ENCODE measurements at regions not wholly inside any gene's neighbourhood (a gene's known extent, or its start where the extent isn't known, plus 50 kb on each side); places are given as distances from the start of the nearest gene placed in this dataset.
"Not testable (repeated sequence)": the region's sequence is repeated elsewhere in the genome, so short reads cannot be mapped to it uniquely, and the experiment has no call there.

DNA sequence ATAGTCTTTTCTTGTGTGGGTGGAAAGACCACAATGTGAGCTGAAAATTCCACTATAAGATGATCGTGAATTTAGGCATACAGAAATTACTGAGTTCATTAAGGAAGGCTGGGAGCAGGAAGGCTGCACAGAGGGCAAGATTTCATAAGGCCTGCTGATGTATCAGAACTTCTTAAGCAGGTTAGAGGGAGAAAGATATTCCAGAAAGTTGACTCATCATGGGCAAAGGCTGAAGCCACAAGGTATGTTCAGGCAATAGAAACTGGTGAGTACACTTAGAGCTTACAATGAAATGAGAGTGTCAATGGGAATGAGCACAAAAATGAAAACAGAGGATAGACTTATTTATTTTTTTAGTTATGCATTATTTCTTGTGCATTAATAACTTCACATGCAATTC is 618.6 kb downstream of the CBLN4 start:
- no peak for DNase-seq

DNA sequence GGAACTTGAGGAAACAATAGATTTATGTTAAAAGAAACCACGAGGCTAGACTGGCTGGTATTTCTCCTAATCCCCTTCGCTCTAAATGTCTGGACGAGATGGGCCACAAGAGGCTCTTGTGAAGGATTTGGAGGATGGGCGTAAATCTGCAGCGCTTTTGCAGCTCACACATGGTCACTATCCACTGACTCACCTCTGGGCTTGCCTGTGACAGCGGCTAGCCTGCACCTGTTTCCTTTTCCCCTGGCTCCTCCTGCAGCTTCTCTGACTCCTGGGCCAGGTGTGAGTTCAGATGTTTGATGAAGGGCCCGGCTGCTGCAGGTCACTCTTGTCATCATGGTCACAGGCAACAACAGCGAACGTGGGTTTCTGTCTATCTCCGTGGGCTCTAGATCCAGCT is 629.4 kb downstream of the CBLN4 start:
- DNase-seq: no peak

DNA sequence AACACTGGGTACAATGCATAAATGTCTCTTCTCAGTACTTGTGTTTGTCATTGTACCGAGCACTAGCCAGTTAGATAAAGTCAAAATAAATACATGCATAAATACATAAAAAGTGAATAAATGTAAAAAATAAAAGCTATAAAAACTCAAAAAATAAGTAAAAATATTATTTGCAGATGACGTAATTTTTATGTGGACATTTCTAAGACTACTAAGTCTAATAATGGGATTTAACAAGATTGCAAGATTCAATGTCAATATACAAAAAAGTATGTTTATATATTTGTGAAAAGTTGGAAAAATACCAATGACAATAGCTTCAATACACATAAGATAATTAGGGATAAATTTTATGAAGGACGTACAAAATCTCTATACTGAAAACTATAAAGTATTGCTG is 639.6 kb downstream of the CBLN4 start:
- DNase-seq: no peak

DNA sequence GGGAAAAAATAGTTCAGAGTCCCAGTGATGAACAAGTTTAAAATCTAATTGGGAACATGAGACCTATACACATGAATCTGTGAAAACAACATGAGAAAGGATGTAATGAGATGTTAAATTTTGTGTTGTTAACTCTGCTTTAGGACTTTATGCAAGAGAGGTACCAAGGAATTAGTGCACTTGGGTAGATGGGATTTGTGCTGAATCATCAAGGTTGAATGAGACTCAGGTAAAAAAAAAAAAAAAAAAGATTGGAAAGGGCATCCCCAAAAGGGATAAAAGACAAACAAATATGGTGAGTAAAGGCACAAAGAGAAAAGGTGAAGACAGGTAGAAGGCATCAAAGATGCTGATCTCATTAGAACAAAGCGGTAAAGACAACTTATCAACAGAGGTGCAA is 644.4 kb downstream of the CBLN4 start:
- DNase-seq: no peak

DNA sequence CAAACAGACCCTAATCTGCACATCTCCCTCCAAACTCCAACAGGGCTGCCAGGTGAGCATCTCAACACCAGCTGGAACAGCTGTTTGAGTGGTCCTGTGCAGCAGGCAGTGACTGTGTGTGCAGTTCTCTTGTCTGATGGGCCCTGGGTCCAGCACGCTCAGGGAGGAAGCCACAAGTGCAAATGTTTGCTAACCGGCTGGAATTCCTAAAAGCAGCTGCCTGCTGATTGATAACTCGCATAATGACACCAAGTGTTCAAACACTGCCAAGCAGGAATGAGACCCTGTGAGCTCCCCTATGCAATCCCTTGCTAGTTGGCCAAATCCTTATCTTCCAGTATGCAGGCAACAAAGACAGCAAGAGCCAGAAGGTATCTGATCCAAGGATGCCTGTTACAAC is 650.6 kb downstream of the CBLN4 start:
- DNase-seq: no peak

DNA sequence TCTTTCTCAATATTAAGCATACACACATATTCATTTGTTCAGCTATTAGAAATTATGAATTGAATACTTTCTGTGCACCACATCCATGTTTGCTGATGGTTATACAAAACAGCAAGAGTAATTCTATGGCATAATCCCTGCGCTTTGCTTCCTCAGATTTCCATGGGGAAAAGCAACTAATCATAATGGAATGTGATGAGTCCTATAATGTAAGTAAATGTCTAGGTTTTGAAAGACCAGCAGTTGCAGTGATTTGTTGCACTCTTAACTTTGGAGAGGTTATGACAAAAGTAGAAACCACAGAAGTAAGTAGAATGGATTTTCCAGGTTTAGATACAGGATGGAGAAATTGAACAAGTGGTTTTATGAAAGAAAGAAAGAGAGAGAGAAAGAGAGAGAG is 652.1 kb downstream of the CBLN4 start:
- DNase-seq: no peak

DNA sequence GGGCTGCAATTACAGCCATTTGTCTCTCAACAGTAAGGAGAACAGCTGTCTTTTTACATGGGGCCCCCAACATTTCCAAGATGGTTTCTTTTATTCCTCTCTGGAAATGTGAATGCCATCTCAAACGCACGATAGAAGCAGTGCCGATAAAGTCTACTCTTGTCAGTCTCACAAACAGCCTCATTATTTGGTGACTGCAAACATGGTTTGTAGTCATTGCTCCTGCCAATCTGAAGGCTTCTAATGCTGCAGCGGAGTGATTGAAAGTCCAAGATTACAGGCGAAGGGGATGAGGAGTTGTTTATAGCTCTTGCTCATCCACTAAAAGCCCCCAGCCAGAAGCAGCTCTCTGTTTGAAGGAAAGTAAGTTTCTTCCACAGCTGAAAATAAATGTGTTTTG is 657.1 kb downstream of the CBLN4 start:
- DNase-seq: no peak

DNA sequence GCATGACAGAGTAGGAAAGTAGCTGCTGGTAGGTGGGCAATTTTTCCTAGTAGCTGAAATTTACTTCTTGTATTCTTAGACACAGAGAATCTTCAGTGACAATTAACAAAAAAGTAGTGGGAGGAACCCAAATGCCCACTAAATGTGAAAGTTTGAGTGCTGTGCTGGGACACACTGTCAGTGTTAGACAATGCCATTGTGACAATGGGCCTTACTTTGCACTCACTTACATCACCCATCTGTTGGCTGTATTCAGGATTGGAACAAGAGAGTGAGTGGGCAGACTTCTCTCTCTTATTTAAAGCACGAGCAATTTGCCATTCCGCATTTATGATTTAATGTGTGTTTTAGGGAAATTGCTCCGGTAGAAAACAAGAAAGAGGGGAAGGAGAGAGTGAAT is 662.5 kb downstream of the CBLN4 start:
- no peak for DNase-seq

DNA sequence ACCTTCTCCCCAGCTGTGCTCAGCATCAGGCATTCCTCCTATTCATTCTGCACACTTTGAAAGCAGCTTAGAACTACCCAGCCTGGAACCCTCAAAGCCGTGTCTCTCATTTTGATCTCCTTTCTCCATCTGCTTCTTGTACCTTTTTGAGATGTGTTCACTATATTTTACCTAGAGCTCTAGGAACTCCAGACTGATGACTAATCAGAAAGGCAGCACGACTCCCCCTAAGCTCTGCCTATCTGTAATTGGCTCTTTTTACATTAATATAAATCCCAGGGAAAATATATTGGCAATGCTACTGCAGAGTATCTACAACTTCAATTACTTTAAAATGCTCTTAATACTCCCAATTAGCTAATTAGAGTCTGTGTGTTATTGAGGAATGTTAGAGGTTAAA is 671.5 kb downstream of the CBLN4 start:
- DNase-seq: no peak

DNA sequence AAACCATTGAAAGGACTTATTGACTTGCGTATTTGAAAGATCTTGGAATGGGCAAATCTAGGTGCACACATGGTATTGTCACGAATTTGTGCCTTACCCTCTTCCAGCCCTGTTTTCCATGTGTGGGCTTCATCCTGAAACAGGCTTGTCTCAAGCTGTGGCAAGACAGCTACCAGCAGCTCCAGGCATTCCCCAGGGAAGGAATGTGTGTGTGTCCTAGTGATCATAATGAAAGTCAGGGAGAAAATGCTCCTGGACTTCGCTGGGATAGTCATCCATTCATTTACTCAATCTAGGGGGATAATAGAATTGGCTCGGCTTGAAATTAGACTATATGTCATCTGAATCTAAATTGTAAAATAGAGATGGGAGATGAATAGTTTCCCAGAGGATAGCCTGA is 676.2 kb downstream of the CBLN4 start:
- DNase-seq: no peak

DNA sequence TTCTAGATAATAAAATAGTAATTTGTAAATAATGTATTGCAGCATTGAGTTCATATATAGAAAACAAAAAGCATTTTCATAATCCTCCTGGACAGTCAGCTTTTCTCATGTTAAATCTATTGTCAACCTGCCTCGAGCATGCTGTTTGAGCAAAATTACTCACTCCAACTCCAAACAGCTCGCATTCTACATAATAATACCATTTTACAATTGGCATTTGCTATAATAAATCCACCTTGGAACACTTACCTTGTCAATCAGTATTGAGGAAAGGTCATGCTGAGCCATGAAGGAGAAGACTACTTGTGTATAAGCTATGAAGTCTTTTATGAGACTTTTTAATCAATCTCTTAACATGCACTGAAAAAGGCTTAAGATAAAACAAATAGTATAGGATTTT is 682.6 kb downstream of the CBLN4 start:
- DNase-seq: no peak

DNA sequence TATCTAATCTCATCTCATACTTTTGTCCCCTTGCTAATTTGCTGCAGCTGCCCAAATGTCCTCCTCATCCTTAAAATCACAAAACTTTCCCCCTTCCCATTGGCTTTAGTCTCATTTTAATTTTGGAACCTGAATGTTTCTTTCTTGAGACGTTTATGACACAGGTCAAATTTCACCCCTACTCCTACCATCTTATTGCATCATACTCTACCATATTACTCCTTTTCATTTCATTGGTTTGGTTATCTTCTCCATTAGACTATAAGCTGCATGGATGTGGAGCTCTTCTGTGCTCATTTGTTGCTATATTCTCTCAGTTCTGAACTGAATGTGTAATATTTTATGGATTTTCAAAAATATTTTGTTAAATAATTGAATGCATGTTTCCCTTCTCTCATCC is 688.6 kb downstream of the CBLN4 start:
- DNase-seq: no peak

DNA sequence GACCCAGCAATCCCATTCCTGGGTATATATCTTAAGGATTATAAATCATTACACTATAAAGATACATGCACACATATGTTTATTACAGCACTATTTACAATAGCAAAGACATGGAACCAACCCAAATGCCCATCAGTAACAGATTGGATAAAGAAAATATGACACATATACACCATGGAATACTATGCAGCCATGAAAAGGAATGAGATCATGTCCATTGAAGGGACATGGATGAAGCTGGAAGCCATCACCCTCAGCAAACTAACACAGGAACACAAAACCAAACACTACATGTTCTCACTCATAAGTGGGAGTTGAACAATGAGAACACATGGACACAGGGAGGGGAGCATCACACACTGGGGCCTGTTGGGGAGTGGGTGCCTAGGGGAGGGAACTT is 694.5 kb downstream of the CBLN4 start:
- DNase-seq: not testable (repeated sequence)

DNA sequence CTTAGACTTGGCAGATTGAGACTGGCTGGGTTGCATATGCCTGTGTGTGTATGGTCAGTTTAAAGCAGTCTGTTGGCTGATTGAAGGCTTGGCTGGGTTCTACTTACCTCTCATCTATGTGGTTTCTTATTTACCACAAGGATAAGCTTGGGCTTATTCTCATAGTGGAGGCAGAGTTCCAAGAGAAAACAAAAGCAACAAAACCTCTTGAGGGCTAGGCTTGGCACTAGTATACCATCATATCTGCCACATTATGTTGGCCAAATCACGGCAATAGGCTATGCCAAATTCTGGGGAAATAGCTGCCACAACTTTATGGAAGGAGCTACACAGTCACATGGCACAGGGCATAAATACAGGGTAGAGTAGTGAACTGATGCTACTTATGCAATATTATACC is 714.1 kb downstream of the CBLN4 start:
- no peak for DNase-seq

DNA sequence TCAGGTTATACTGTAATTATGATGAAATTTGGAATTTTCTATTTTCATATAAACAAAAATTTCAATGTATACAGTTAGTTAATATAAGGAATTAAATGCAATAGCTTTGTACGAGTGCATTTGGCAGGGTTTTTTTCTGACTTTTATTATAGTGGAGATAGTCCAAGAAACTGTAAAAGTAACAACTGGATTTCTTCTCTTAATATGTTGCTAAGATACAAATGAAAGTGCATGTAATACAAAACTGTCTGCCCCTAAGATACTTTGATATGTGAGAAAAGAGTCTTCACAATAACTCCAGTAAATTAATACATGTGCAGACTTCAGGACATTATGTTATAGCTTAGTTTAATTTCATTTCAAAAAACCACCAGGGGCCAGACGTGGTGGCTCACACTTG is 721.4 kb downstream of the CBLN4 start:
- no peak for DNase-seq

DNA sequence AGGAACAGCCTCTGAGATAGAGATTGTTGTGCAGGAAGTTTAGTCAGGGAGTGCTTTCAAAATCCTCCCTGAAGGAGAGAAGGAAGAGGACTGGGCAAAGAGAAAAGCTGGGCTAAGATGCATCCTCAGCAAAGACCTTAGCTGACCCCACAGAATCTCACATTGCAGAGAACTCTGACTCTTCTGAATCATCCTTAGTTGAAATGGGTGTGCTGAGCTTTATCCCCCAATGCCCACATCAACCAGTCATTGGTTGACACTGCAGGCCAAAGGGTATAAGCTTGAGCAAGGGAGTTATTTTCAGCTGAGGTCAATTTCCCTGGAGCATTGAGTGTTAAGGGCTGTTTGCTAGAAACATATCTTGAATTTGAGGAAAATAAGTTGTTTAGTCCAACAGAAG is 732.2 kb downstream of the CBLN4 start:
- DNase-seq: no peak

DNA sequence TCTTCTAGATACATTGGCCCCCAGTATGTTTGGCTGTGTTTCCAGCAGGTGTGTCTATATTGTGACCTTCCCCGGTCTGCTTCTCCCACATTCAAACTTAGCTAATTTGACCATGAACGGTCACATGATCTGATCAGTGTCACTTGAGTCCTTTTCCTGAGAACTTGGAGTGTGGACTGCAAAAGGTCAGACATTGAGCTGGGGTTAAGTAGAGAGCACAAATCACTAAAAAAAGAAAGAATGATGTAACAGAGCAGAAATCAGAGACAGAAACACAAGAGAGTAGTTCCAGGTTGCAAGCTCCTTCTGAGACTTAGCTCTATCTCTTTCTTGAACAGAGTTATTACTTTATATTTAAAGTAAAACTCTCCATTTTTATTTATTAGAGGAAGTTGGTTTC is 733.9 kb downstream of the CBLN4 start:
- no peak for DNase-seq

DNA sequence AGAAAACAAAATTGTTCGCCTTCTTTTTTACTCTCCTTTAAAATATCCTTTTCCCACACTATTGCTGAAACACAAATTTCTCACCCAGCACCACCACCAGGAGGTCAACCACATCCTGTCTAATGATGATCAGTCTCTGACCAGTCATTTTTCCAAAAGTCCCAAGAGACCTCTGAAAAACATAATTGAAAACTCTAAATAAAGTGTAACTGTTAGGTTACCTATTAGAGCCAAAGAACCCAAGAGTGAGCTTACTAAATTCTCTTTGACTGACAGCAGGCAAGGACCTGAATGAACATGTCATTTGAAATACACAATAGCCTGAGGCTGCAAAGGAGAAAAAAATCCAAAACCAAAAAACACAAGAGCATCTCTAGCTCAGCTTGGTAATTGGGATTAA is 735.4 kb downstream of the CBLN4 start:
- no peak for DNase-seq

DNA sequence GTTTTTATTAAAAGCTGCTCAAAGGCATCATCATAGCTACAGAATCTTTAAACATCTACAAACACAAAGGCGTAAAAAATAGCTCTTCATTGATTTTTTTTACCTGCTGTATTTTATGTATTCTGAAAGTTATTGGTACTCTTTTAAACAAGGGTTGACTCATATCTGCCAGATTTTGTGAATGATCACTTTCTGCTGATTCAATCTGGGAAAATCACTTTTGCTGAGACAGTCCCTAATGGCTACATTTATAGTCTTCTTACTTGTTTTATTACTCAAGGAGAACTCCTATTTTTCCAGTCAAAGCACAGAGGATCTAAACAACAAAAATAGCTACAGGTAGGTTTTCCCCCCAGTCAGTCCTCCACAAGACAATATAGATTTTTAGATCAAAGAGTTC is 739.0 kb downstream of the CBLN4 start:
- DNase-seq: no peak

DNA sequence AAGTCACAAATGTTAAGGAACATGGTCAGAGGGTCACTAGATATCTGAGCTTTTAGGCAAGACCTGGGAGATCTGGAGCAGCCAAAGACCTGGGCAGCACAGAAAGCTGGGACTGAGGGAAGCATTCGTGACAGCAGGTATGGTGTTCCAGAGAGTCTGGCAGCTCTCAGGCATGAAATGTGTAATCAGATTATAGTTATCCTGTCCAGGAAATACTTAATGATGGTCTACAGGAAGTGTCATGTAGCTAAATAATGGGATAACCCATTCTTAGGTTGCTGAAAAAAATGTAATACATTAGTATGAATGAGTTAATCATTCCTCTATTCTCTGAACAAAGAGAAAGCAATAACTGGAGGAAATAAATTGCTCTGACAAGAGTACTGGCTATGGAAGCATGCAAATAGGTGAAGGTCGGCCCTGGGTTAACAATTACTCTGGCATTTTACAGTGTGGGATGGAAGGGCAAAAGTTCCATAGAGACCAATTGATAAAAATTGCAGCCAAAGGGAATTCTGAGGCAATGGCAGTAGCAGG is 740.5 kb downstream of the CBLN4 start:
- DNase-seq: no peak

DNA sequence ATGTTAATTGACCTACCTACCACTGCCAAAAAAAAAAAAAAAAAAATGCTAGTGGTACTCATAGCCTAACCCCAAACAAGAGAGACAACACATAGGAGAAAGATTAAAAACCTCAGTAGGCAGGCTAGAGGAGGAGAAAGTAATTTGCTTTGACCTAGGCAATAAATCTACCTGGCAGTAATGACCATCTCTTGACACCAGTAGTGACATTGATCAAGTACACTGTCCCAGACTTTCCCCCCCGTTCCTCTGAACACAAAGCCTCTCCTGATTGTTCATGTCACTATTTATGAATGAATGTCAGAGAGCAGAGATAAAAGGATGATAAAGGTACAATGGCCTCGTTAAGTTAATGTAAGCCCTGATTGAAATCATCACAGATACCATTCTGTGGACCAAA is 746.8 kb downstream of the CBLN4 start:
- DNase-seq: no peak

DNA sequence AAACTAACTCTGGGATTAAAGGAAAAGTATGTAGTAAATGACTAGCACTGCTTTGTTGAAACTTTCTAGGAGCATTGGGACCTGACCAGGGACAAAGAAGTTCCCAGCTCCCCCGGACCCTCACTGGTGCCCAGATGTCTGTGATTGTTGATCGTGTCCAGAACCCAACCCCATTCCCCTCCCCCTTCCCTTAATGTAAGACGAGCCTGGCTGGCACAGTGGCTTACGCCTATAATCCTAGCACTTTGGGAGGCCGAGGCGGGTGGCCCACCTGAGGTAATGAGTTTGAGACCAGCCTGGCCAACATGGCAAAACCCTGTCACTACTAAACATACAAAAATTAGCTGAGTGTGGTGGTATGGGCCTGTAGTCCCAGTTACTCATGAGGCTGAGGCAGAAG is 750.3 kb downstream of the CBLN4 start:
- no peak for DNase-seq

DNA sequence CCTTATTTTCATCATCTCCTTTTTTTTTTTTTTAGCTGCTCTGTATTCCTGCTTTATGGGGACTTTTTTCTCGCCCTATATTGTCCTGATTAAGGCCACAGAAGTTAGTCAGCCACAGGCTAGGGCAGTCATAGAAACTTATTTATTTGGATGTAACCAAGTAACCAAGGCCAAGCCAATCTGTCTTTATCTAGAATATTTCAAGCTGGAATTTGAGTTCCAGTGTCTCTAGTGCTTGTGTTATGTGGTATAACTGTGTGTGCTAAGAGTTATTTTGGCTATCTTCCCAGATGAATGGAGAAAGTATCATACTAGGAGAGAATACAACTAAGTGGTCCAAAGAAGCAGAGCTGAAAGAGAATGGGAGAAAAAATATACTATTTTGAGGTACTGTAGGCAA is 751.5 kb downstream of the CBLN4 start:
- no peak for DNase-seq

DNA sequence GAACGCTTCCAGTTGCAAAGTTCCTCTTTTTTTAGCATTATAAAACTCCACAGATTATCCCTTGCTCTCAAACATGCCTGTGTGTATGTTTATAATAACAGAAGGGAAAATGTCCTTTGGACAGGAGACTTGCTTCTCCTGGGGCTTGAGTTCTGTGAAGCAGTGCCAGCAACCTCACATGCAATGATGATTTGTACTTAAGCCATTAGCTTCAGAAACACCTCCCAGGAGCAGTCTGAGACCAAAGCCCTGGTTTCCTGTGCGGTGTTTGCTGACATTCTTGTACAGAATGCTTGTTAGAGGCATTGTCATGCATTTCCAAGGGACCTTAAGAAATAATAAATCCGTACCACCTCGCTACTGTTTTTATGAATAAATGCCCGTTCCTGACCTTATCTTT is 752.8 kb downstream of the CBLN4 start:
- no peak for DNase-seq

DNA sequence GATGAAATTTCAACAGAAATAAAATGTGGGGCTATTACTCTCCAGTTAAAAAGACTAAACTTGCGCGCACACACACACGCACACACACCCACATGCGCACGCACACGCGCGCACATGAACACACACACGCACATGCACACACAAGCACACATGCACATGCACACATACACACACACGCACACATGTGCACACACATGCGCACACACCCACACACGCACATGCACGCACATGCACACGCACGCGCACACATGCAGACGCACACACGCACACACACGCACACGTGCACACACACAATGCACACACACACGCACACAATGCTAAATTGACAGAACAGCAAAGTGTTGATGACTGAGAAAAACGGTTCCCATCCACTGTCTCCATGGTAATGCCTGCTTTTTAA is 754.1 kb downstream of the CBLN4 start:
- no peak for DNase-seq

DNA sequence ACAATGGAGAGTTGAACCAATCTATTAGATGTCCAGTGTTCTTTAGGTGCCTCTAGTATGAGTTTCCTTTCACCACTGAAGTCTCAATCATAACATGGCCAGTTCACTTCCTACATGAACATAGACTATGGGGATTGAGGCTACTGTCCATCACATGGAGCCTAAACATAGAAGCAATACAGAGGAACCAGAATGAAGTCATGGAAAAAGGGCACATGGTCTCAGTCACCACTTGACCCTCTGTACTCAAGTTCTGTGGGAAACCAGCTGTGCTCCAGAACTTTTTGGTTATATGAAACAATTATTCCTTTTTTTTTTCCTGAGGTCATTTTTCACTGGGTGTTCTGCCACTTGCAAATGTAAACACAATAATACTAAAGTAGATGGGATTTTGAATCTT is 762.5 kb downstream of the CBLN4 start:
- DNase-seq: no peak

Data from NCI-H446 treated with DMSO at 0.1 percent for 48 hours (cell line).